KMS-11 (cell line): ENCODE measurements at regions not wholly inside any gene's neighbourhood (a gene's known extent, or its start where the extent isn't known, plus 50 kb on each side); places are given as distances from the start of the nearest gene placed in this dataset.

ENCODE experiments used
- H2AFZ ChIP-seq: fragments of 200-600 bp; sonication (generic); 2 replicates; pipeline ENCODE4 v1.6.1; 2016; ENCODE audit warnings: antibody characterized with exemption, mixed run types, low read depth
- H3K27ac ChIP-seq: fragments of 200-600 bp; sonication (generic); 2 replicates; pipeline ENCODE4 v1.6.1; 2016; ENCODE audit warnings: mild to moderate bottlenecking, mixed run types
- H3K27me3 ChIP-seq: fragments of 200-600 bp; sonication (generic); 2 replicates; pipeline ENCODE4 v1.6.1; 2017; ENCODE audit warnings: mild to moderate bottlenecking, low read depth, mixed run types, moderate library complexity; ENCODE audit not compliant: insufficient read depth
- H3K36me3 ChIP-seq: fragments of 200-600 bp; sonication (generic); 2 replicates; pipeline ENCODE4 v1.6.1; 2017; ENCODE audit warnings: mild to moderate bottlenecking, mixed run types; ENCODE audit not compliant: insufficient read depth
- H3K4me1 ChIP-seq: fragments of 200-600 bp; sonication (generic); 2 replicates; pipeline ENCODE4 v1.6.1; 2016; ENCODE audit warnings: mild to moderate bottlenecking, low read depth, mixed run types; ENCODE audit not compliant: poor library complexity, severe bottlenecking
- H3K4me2 ChIP-seq: fragments of 200-600 bp; sonication (generic); 2 replicates; pipeline ENCODE4 v1.7.0; 2016; ENCODE audit warnings: mild to moderate bottlenecking, mixed run types
- H3K4me3 ChIP-seq: fragments of 200-600 bp; sonication (generic); IDR thresholded peaks from 2 replicates; pipeline ENCODE4 v1.6.1; 2017; ENCODE audit warnings: low read depth, low read length, mixed read lengths; ENCODE audit not compliant: insufficient read depth
- H3K79me2 ChIP-seq: fragments of 200-600 bp; sonication (generic); 2 replicates; pipeline ENCODE4 v1.6.1; 2016; ENCODE audit warnings: low read depth, mixed run types; ENCODE audit not compliant: insufficient read depth
- H3K9ac ChIP-seq: fragments of 200-600 bp; sonication (generic); 2 replicates; pipeline ENCODE4 v1.6.1; 2016; ENCODE audit warnings: mild to moderate bottlenecking, mixed run types
- H4K20me1 ChIP-seq: fragments of 200-600 bp; sonication (generic); 2 replicates; pipeline ENCODE4 v1.6.1; 2016; ENCODE audit warnings: mild to moderate bottlenecking, mixed run types; ENCODE audit not compliant: insufficient read depth
- TF ChIP-seq, protein P1 (sequence below): fragments of 200-600 bp; sonication (generic); conservative IDR thresholded peaks from 2 replicates; pipeline ENCODE4 v1.6.1; 2017; ENCODE audit warnings: low read depth, mild to moderate bottlenecking, antibody characterized with exemption, low read length, moderate library complexity, mixed read lengths

DNA sequence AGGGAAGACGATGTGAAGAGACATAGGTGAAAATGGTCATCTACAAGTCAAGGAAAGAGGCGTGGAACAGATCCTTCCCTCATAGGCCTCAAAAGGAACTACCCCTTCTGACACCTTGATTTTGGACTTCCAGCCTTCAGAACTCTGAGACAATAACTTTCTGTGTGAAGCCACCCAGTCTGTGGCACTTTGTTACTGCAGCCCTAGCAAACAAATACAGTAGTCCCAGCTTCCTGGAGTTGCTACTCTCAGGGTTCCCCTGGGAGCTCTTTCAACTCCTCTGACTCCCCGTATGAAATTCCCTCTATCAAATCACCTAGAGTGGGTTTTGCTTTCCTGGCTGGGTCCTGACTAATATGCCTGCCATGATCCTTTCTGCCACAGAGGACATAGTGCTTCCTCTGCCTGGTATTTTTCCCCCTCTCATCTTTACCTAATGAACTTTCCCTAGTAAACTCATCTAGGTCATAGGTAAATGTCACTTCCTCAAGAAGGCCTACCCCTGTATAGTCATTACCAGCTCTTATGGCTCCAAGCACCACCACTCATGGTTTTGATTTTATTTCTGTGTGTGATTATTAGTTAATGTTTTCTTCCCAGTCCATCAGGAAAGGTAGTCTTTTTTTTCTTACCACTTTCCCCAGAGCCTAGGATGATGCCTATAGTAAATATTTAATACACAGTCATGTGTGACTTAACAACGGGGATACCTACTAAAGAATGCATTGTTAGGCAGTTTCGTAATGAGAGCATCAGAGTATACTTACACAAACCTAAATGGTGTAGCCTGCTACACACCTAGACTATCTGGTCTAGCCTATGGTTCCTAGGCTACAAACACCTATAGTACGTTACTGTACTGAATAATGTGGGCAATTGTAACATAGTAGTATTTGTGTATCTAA lies 111.5 kb upstream of the LGALSL start:
- H3K79me2 ChIP-seq, result no peaks in the 10 kb centered on the region
- no peak overlapping the region for H3K9ac ChIP-seq
- TF ChIP-seq, protein P1, sequence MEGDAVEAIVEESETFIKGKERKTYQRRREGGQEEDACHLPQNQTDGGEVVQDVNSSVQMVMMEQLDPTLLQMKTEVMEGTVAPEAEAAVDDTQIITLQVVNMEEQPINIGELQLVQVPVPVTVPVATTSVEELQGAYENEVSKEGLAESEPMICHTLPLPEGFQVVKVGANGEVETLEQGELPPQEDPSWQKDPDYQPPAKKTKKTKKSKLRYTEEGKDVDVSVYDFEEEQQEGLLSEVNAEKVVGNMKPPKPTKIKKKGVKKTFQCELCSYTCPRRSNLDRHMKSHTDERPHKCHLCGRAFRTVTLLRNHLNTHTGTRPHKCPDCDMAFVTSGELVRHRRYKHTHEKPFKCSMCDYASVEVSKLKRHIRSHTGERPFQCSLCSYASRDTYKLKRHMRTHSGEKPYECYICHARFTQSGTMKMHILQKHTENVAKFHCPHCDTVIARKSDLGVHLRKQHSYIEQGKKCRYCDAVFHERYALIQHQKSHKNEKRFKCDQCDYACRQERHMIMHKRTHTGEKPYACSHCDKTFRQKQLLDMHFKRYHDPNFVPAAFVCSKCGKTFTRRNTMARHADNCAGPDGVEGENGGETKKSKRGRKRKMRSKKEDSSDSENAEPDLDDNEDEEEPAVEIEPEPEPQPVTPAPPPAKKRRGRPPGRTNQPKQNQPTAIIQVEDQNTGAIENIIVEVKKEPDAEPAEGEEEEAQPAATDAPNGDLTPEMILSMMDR, result no peak
- H3K27ac ChIP-seq, result no peak overlapping the region
- no peak overlapping the region for H2AFZ ChIP-seq
- no peaks in the 10 kb centered on the region for H4K20me1 ChIP-seq
- H3K36me3 ChIP-seq, result no peaks in the 10 kb centered on the region
- no peaks in the 10 kb centered on the region for H3K27me3 ChIP-seq
- no peak overlapping the region for H3K4me3 ChIP-seq
- H3K4me1 ChIP-seq, result peaks cover 27% of the 10 kb centered on the region
- no peak overlapping the region for H3K4me2 ChIP-seq

DNA sequence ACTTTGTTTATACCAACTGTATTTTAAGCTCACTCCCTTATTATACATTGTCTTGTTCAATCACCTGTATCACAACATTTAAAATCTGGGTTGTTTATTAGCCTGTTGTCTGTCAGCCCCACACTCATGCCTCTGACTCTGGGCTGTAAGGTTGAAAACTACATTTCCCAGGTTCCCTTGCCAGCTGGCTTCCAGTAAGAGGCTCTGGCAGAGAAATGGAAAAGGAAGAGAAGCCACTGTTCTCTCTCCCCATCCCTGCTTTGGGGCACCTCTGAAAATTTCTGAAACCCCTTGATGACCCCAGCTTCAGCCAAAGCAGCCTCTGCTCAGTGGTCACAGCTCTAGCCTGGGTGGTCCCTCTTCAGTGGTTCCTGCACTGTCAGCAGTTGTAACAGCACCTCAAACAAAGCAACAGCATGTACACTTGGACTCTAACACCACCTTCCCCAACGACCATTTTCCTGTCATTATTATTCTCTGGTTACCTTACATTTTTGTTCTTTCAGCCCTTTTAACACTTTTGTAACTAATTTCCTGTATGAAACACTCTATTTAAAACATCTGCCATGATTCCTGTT lies 108.9 kb upstream of the LGALSL start:
- H3K27ac ChIP-seq, result no peak overlapping the region
- no peak overlapping the region for H3K4me2 ChIP-seq
- H3K4me3 ChIP-seq, result no peak overlapping the region
- no peaks in the 10 kb centered on the region for H3K27me3 ChIP-seq
- TF ChIP-seq, protein P1, result no peak
- H3K4me1 ChIP-seq, result peaks cover 2% of the 10 kb centered on the region
- H2AFZ ChIP-seq, result no peak overlapping the region
- no peaks in the 10 kb centered on the region for H3K36me3 ChIP-seq
- H3K79me2 ChIP-seq, result no peaks in the 10 kb centered on the region
- no peak overlapping the region for H3K9ac ChIP-seq
- H4K20me1 ChIP-seq, result no peaks in the 10 kb centered on the region

DNA sequence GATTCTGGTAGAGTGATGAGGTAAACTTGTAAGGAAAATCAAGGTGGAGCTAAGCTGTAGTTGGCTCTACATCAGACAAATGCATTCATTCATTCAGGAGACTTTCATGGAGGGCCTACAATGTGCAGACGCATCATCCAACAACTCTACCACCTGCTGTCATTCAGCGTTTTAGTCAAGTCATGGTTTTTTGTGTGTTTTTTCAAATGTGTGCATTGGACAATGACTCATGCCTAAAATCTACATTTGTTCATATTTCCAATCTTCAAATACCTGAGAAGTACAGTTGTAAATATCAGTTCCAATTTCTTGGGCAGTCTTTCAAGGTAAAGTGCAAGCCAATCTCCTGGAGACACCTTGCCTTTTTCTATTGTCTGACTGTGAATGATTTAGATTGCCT lies 108.0 kb upstream of the LGALSL start:
- no peak overlapping the region for H3K4me3 ChIP-seq
- no peak overlapping the region for H3K9ac ChIP-seq
- no peaks in the 10 kb centered on the region for H3K36me3 ChIP-seq
- no peak overlapping the region for H3K27ac ChIP-seq
- H3K27me3 ChIP-seq, result no peaks in the 10 kb centered on the region
- no peak overlapping the region for H3K4me2 ChIP-seq
- H2AFZ ChIP-seq, result no peak overlapping the region
- H4K20me1 ChIP-seq, result no peaks in the 10 kb centered on the region
- no peaks in the 10 kb centered on the region for H3K79me2 ChIP-seq
- TF ChIP-seq, protein P1, result no peak
- no peaks in the 10 kb centered on the region for H3K4me1 ChIP-seq

DNA sequence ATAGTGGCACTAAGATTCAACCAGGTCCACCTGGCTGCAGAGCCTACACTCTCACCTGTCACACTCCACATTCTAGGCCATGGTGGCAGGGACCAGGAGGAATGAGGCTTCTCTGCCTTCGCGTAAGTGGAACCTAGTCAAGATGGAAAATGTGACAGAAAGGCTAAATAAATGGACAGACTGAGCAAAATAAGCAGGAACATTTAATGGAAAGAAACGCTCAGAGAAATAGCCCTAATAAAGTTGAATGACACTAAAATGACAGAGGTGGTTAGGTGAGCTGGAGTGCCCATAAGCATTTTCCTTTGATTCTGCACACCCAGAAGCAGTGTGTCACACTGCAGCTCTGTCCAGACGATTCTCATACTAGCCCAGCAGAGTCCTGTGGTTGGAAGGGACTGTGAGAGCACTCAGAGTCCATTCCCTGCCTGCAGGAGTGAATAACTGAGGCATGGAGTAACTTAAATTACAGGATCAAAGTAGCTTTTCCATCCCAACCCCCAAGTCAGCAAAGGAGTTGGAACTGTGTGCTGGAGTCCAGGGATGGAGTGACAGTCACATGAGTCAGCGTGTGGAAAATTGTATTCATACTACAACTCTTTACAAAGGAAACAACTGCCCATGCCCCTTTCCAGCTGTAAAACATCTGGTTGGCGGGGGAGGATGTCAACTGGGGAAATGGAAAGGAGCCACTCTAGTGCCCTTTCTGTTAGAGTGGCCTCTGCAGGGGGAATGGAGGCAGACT lies 105.4 kb upstream of the LGALSL start:
- Histone ChIP-seq H3K4me2 (no peak overlapping the region), H4K20me1 (no peaks in the 10 kb centered on the region), H2AFZ (no peak overlapping the region)

More for the DNA sequence above, 105.4 kb upstream of the LGALSL start:
- Histone ChIP-seq H3K79me2 (no peaks in the 10 kb centered on the region), H3K36me3 (no peaks in the 10 kb centered on the region), H3K9ac (no peak overlapping the region), H3K27ac (no peak overlapping the region), H3K4me3 (no peak overlapping the region), H3K27me3 (no peaks in the 10 kb centered on the region), H3K4me1 (no peaks in the 10 kb centered on the region)
- TF ChIP-seq, protein P1, result no peak
